SU-DHL-6 (cell line): ENCODE measurements at regions not wholly inside any gene's neighbourhood (a gene's known extent, or its start where the extent isn't known, plus 50 kb on each side); places are given as distances from the start of the nearest gene placed in this dataset.

Experiments
- H2AFZ ChIP-seq: fragments of 200-600 bp; sonication (generic); 2 replicates; pipeline ENCODE4 v1.6.1; 2014; ENCODE audit warnings: low read depth, mild to moderate bottlenecking, moderate library complexity, mixed read lengths, antibody characterized with exemption, low read length; ENCODE audit not compliant: severe bottlenecking
- H3F3A ChIP-seq: fragments of 200-600 bp; shearing (Covaris generic); 2 replicates; pipeline ENCODE4 v1.6.0; 2016; ENCODE audit warnings: antibody characterized with exemption, mild to moderate bottlenecking; ENCODE audit not compliant: insufficient read depth
- H3K27ac ChIP-seq: fragments of 200-600 bp; sonication (generic); 2 replicates; pipeline ENCODE4 v1.5.1; 2016; ENCODE audit warnings: low read depth, mild to moderate bottlenecking, low read length, moderate library complexity, mixed read lengths
- H3K27me3 ChIP-seq: fragments of 200-600 bp; sonication (generic), shearing (Covaris generic); 2 replicates; pipeline ENCODE4 v1.6.0; 2014; ENCODE audit warnings: mild to moderate bottlenecking, low read length
- H3K36me3 ChIP-seq: fragments of 200-600 bp; sonication (generic); 2 replicates; pipeline ENCODE4 v1.6.1; 2014; ENCODE audit warnings: mild to moderate bottlenecking, low read length, mixed read lengths
- H3K4me2 ChIP-seq: fragments of 300-600, 200-600 bp; shearing (Covaris generic), sonication (generic); 2 replicates; pipeline ENCODE4 v1.6.0; 2014; ENCODE audit warnings: low read length, low read depth, mild to moderate bottlenecking; ENCODE audit not compliant: poor library complexity, severe bottlenecking
- H3K4me3 ChIP-seq: fragments of 200-600 bp; sonication (generic); 2 replicates; pipeline ENCODE4 v1.5.1; 2014; ENCODE audit warnings: antibody characterized with exemption, low read length, mild to moderate bottlenecking, mixed read lengths; ENCODE audit not compliant: insufficient read depth, poor library complexity, severe bottlenecking
- H3K79me2 ChIP-seq: fragments of 200-600 bp; sonication (generic); 2 replicates; pipeline ENCODE4 v1.6.1; 2014; ENCODE audit warnings: mild to moderate bottlenecking, low read length, moderate library complexity; ENCODE audit not compliant: insufficient read depth
- H3K9ac ChIP-seq: fragments of 200-600 bp; sonication (generic); 2 replicates; pipeline ENCODE4 v1.7.0; 2014; ENCODE audit warnings: mild to moderate bottlenecking, low read length
- H3K9me2 ChIP-seq: fragments of 200-600 bp; sonication (generic); replicated peaks from 2 replicates; pipeline ENCODE4 v1.6.1; 2014; ENCODE audit warnings: low read length; ENCODE audit not compliant: insufficient read depth
- H3K9me3 ChIP-seq: fragments of 200-600 bp; sonication (generic); 2 replicates; pipeline ENCODE4 v1.6.1; 2014; ENCODE audit warnings: low read length, mixed read lengths; ENCODE audit not compliant: insufficient read depth
- H4K20me1 ChIP-seq: fragments of 200-600 bp; sonication (generic); 2 replicates; pipeline ENCODE4 v1.6.1; 2014; ENCODE audit warnings: low read depth, mild to moderate bottlenecking, antibody characterized with exemption, low read length, moderate library complexity, mixed read lengths
- CTCF ChIP-seq: fragments of 200-600 bp; sonication (generic); IDR thresholded peaks from one replicate; pipeline ENCODE4 v1.5.1; 2017; ENCODE audit warnings: antibody characterized with exemption, mild to moderate bottlenecking, low read length, moderate library complexity; ENCODE audit not compliant: insufficient read depth, poor library complexity, severe bottlenecking
- EZH2phosphoT487 ChIP-seq: fragments of 200-600 bp; sonication (generic), shearing (Covaris generic); conservative IDR thresholded peaks from 2 replicates; pipeline ENCODE4 v1.6.1; 2018; ENCODE audit warnings: mild to moderate bottlenecking, antibody characterized with exemption, low read length, moderate library complexity, mixed read lengths

- Histone ChIP-seq H3K27me3 (no peaks in the 10 kb centered on the region), H3K36me3 (no peaks in the 10 kb centered on the region), H3K4me3 (no peak overlapping the region), H2AFZ (no peak overlapping the region), H3K9me2 (no peaks in the 10 kb centered on the region), H3K4me2 (no peak overlapping the region), H3F3A (no peaks in the 10 kb centered on the region), H3K79me2 (no peaks in the 10 kb centered on the region), H3K9me3 (no peaks in the 10 kb centered on the region), H3K9ac (no peak overlapping the region), H4K20me1 (no peaks in the 10 kb centered on the region), H3K27ac (no peak overlapping the region)
- TF ChIP-seq CTCF (no peak), EZH2phosphoT487 (no peak)
These were observed 312.6 kb upstream of the LMCD1 start for GRCh38 chr3:8189051-8189450.

GRCh38 chr3:8191406-8191805 lies 310.2 kb upstream of the LMCD1 start:
- no peak overlapping the region for H2AFZ ChIP-seq
- H4K20me1 ChIP-seq: no peaks in the 10 kb centered on the region
- H3K9me3 ChIP-seq: no peaks in the 10 kb centered on the region
- H3K79me2 ChIP-seq: no peaks in the 10 kb centered on the region
- no peak for TF ChIP-seq EZH2phosphoT487
- H3K9ac ChIP-seq: no peak overlapping the region
- H3K4me3 ChIP-seq: no peak overlapping the region
- H3K9me2 ChIP-seq: no peaks in the 10 kb centered on the region
- no peaks in the 10 kb centered on the region for H3K27me3 ChIP-seq
- H3F3A ChIP-seq: no peaks in the 10 kb centered on the region
- no peak overlapping the region for H3K4me2 ChIP-seq
- no peak overlapping the region for H3K27ac ChIP-seq
- no peaks in the 10 kb centered on the region for H3K36me3 ChIP-seq

GRCh38 chr3:8197384-8197783 lies 304.2 kb upstream of the LMCD1 start:
- H3K36me3 ChIP-seq: no peaks in the 10 kb centered on the region
- H3F3A ChIP-seq: no peaks in the 10 kb centered on the region
- H3K27ac ChIP-seq: no peak overlapping the region
- no peaks in the 10 kb centered on the region for H3K9me2 ChIP-seq
- no peaks in the 10 kb centered on the region for H4K20me1 ChIP-seq
- no peak overlapping the region for H3K4me2 ChIP-seq
- no peaks in the 10 kb centered on the region for H3K9me3 ChIP-seq
- H3K27me3 ChIP-seq: no peaks in the 10 kb centered on the region
- no peaks in the 10 kb centered on the region for H3K79me2 ChIP-seq
- no peak overlapping the region for H3K9ac ChIP-seq
- H2AFZ ChIP-seq: no peak overlapping the region
- no peak for TF ChIP-seq CTCF
- TF ChIP-seq EZH2phosphoT487: no peak
- no peak overlapping the region for H3K4me3 ChIP-seq

- Histone ChIP-seq H3K27ac (no peak overlapping the region), H3K79me2 (no peaks in the 10 kb centered on the region), H3K4me2 (no peak overlapping the region), H3K36me3 (no peaks in the 10 kb centered on the region), H2AFZ (no peak overlapping the region), H3K27me3 (no peaks in the 10 kb centered on the region), H3F3A (no peaks in the 10 kb centered on the region), H3K9ac (no peak overlapping the region), H3K4me3 (no peak overlapping the region), H3K9me2 (no peaks in the 10 kb centered on the region), H3K9me3 (no peaks in the 10 kb centered on the region), H4K20me1 (no peaks in the 10 kb centered on the region)
- TF ChIP-seq CTCF (no peak), EZH2phosphoT487 (no peak)
These were observed 303.0 kb upstream of the LMCD1 start for GRCh38 chr3:8198605-8199004.
